Right atrium auricular region (tissue), 2 donors: ENCODE measurements at regions not wholly inside any gene's neighbourhood (a gene's known extent, or its start where the extent isn't known, plus 50 kb on each side); places are given as distances from the start of the nearest gene placed in this dataset.
A peak's percentile ranks its signal among the peaks of the same experiment; 100 is the strongest.

Experiments
- DNase-seq: peaks from one replicate; pipeline ENCODE4 v3.0.0-alpha.2; 2019; ENCODE audit warnings: low spot score
- H3K27ac ChIP-seq, 2 donors: fragments of 200-600 bp; sonication (generic); 1 replicate in 1 of 2; 2 replicates in 1 of 2; pipeline ENCODE4 v1.5.1; 2016 to 2019
- H3K27me3 ChIP-seq, 2 donors: fragments of 200-600 bp; sonication (generic); one replicate each; pipeline versions ENCODE4 v1.5.1 to v1.6.0; 2017 to 2019
- H3K36me3 ChIP-seq: fragments of 200-600 bp; sonication (generic); one replicate; pipeline ENCODE4 v1.5.1; 2016
- H3K4me1 ChIP-seq, 2 donors: fragments of 200-600 bp; sonication (generic); one replicate each; pipeline versions ENCODE4 v1.5.1 to v1.6.0; 2017 to 2019
- H3K4me3 ChIP-seq, 2 donors: fragments of 200-600 bp; sonication (generic); 1 replicate in 1 of 2; 2 replicates in 1 of 2; pipeline ENCODE4 v1.5.1; 2017 to 2019; ENCODE audit warnings: mild to moderate bottlenecking in 1 of 2, moderate library complexity in 1 of 2
- H3K9me3 ChIP-seq, 2 donors: fragments of 200-600 bp; sonication (generic); one replicate each; pipeline ENCODE4 v1.5.1; 2019
- CTCF ChIP-seq, 2 donors: fragments of 200-600 bp; sonication (generic); IDR thresholded peaks; one replicate each; pipeline ENCODE4 v1.5.1; 2019; ENCODE audit warnings: antibody characterized with exemption in 2 of 2

- no peak for DNase-seq
- no peaks in the 10 kb centered on the region for H3K36me3 ChIP-seq
- H3K27me3 ChIP-seq: no peaks in the 10 kb centered on the region
- no peak overlapping the region for H3K4me3 ChIP-seq
- no peak for TF ChIP-seq CTCF (IDR thresholded peaks at IDR 0.05)
- H3K4me1 ChIP-seq: no peaks in the 10 kb centered on the region
- H3K27ac ChIP-seq: peak overlapping the region; percentile 8 to 33
- H3K9me3 ChIP-seq: no peaks in the 10 kb centered on the region
Observed at GRCh38 chr9:119047513-119048307, 321.5 kb downstream of the BRINP1 start.

DNA sequence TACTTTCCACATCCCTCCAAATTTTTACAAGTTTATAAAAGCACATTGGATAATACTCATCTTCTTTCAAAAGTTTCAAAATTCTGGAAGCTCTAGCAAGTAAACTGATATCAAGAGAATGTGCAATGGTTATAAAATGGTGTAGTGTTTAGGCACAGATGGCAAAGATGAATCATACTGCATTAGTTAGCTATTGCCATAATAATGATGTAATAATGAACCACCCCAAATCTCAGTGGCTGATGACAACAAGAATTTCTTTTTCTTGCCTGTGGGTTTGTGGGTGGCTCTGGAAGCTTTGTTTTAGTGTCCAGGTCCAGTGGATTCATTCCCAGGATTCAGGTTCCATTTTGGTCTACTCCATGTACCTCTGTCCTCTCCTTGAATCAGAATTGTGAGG lies 319.0 kb downstream of the BRINP1 start:
- DNase-seq: no peak
- Histone ChIP-seq H3K36me3 (no peaks in the 10 kb centered on the region), H3K4me1 (no peaks in the 10 kb centered on the region), H3K9me3 (no peaks in the 10 kb centered on the region), H3K27ac (no peak overlapping the region), H3K4me3 (no peak overlapping the region), H3K27me3 (no peaks in the 10 kb centered on the region)
- no peak for TF ChIP-seq CTCF (IDR thresholded peaks at IDR 0.05)

DNA sequence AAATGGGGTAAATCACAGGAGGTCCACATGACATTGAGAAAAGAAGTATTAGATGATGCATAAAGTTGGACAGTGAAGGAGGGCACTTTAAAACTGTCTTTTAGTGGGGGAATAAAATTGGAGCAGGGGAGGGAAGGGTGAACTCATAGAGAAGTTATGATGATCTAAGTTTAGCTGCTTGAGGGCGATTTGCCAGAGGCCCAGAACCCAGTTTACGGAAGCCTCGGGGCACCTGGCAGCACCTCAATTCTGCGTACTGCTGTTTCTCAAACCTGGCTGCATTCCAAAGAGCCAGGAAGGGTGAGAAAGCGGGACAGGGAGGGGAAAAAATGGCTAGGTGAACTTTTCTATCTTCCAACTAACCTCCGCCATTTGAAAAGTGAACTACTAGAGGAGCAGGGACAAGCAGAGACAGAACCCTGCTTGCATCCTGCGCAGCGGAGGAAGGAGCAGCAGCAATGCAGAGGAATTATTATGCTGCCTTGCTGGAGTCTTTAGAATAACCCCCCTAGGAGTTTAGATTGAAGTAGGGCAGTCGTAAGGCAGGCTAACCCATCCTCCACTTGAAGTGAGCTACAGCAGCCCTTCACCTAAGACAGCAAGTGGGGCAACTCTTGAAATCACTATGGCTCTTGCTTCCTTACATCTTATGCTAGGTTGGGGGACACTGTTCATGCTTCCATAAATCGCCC lies 316.8 kb downstream of the BRINP1 start:
- no peak overlapping the region for H3K4me3 ChIP-seq
- no peak for TF ChIP-seq CTCF (IDR thresholded peaks at IDR 0.05)
- no peak for DNase-seq

DNA sequence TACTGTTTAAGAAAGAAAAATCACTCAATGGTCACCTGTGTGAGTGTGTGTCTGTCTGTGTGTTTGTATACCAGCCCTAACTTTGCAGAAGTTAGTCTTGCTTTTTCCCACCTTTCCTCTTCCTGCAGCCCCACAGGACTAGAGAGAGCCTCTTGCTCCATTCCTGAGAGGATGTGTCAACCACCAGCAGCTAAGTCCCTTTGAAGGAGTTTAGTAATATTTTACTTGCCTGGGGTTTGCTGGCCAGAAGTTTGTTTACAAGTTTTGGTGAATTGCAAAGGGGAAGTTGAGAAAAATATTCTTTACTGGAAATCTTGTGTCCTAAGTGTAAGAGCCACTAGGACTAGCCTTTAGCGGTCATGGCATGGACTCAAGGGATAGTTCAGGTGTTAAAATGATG lies 316.2 kb downstream of the BRINP1 start:
- TF ChIP-seq CTCF (IDR thresholded peaks at IDR 0.05): no peak
- Histone ChIP-seq H3K27me3 (no peaks in the 10 kb centered on the region), H3K27ac (peak overlapping the region in 1 of 2 donors; percentile 74), H3K36me3 (no peaks in the 10 kb centered on the region), H3K9me3 (no peaks in the 10 kb centered on the region), H3K4me1 (no peaks in the 10 kb centered on the region), H3K4me3 (no peak overlapping the region)
- no peak for DNase-seq

More for the DNA sequence above, 316.8 kb downstream of the BRINP1 start:
- Histone ChIP-seq H3K27me3 (no peaks in the 10 kb centered on the region), H3K4me1 (no peaks in the 10 kb centered on the region), H3K36me3 (no peaks in the 10 kb centered on the region), H3K27ac (peak overlapping the region; percentile 3 to 74), H3K9me3 (no peaks in the 10 kb centered on the region)

DNA sequence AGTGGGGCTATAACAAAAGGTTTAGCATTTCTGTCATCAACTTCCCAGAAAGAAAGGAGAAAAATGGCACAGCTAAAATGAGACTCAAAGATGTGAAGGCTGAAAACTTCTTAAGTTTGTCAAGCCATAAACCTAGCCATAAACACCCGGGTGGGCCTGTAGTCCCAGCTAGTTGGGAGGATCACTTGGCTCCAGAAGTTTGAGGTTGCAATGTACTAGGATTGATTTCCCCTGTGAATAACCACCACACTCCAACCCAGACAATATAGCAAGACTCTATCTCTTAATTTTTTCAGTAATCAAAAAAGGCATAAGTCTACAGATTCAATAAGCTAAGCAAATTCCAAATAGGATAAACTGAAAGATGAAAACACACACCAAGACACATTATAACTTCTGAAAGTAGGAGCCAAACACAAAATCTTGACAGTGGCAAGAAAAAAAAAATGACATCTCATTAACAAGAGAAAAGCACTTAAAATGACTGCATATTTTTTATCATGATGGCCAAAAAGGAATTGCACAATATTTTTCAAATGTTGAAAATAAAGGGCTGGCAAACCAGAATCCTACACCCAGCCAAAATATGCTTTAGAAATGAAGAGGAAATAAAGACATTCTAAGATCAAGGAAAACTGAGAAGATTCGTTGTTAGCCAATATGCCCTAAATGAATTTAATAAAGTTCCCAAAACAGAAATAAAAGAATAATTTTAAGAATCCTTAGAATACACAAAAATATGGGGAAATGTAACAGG lies 308.4 kb downstream of the BRINP1 start:
- Histone ChIP-seq H3K4me1 (no peaks in the 10 kb centered on the region), H3K4me3 (no peak overlapping the region), H3K27ac (no peak overlapping the region), H3K9me3 (no peaks in the 10 kb centered on the region), H3K27me3 (no peaks in the 10 kb centered on the region), H3K36me3 (no peaks in the 10 kb centered on the region)
- no peak for TF ChIP-seq CTCF (IDR thresholded peaks at IDR 0.05)
- DNase-seq: no peak
